Trophoblast cell (in vitro differentiated cells and primary cell): ENCODE measurements at regions not wholly inside any gene's neighbourhood (a gene's known extent, or its start where the extent isn't known, plus 50 kb on each side); places are given as distances from the start of the nearest gene placed in this dataset.

ENCODE experiments used
- DNase-seq, 2 donors: peaks; one replicate each; pipeline ENCODE4 v3.0.0-alpha.2; 2016
- H2AFZ ChIP-seq: 2 replicates; pipeline ENCODE4 v1.6.1; 2013; ENCODE audit warnings: low read length, moderate library complexity, mild to moderate bottlenecking; ENCODE audit not compliant: insufficient read depth, poor library complexity
- H2AK5ac ChIP-seq: 2 replicates; pipeline ENCODE4 v1.6.1; 2013; ENCODE audit warnings: mild to moderate bottlenecking, low read length
- H2BK120ac ChIP-seq: 2 replicates; pipeline ENCODE4 v1.6.1; 2013; ENCODE audit warnings: low read length, mild to moderate bottlenecking, moderate library complexity; ENCODE audit not compliant: insufficient read depth, poor library complexity
- H2BK12ac ChIP-seq: 2 replicates; pipeline ENCODE4 v1.6.1; 2013; ENCODE audit warnings: mild to moderate bottlenecking, low read length, moderate library complexity
- H2BK5ac ChIP-seq: 2 replicates; pipeline ENCODE4 v1.6.1; 2013; ENCODE audit warnings: low read length, low read depth, moderate library complexity, mild to moderate bottlenecking; ENCODE audit not compliant: poor library complexity
- H3K14ac ChIP-seq: 2 replicates; pipeline ENCODE4 v1.6.1; 2013; ENCODE audit warnings: mild to moderate bottlenecking, low read length
- H3K18ac ChIP-seq: 2 replicates; pipeline ENCODE4 v1.6.1; 2013; ENCODE audit warnings: mild to moderate bottlenecking, low read length
- H3K23ac ChIP-seq: 2 replicates; pipeline ENCODE4 v1.6.1; 2013; ENCODE audit warnings: low read length
- H3K27ac ChIP-seq: 2 replicates; pipeline ENCODE4 v1.5.1; 2013; ENCODE audit warnings: low read depth, mild to moderate bottlenecking, inconsistent platforms, low read length, moderate library complexity
- H3K27me3 ChIP-seq: 2 replicates; pipeline ENCODE4 v1.6.1; 2013; ENCODE audit warnings: inconsistent platforms, mild to moderate bottlenecking, low read length, moderate library complexity; ENCODE audit not compliant: insufficient read depth
- H3K36me3 ChIP-seq, 2 experiments: 1 replicate in 1 of 2; 2 replicates in 1 of 2; pipeline ENCODE4 v1.6.1; 2013; ENCODE audit warnings: low read length in 2 of 2, mild to moderate bottlenecking in 2 of 2, moderate library complexity in 1 of 2; ENCODE audit not compliant: insufficient read depth in 2 of 2, control insufficient read depth in 1 of 2
- H3K4ac ChIP-seq: 2 replicates; pipeline ENCODE4 v1.6.1; 2013; ENCODE audit warnings: low read depth, mild to moderate bottlenecking, low read length, moderate library complexity
- H3K4me1 ChIP-seq, 2 experiments: 1 replicate in 1 of 2; 2 replicates in 1 of 2; pipeline ENCODE4 v1.6.1; 2013; ENCODE audit warnings: low read length in 2 of 2, mild to moderate bottlenecking in 2 of 2, moderate library complexity in 1 of 2; ENCODE audit not compliant: insufficient read depth in 2 of 2, control insufficient read depth in 1 of 2
- H3K4me2 ChIP-seq: 2 replicates; pipeline ENCODE4 v1.6.1; 2013; ENCODE audit warnings: inconsistent platforms, mild to moderate bottlenecking, low read length, moderate library complexity
- H3K4me3 ChIP-seq: 2 replicates; pipeline ENCODE4 v1.5.1; 2013; ENCODE audit warnings: mild to moderate bottlenecking, low read depth, low read length, inconsistent platforms
- H3K79me1 ChIP-seq: one replicate; pipeline ENCODE4 v1.6.1; 2013; ENCODE audit warnings: low read length
- H3K79me2 ChIP-seq: 2 replicates; pipeline ENCODE4 v1.6.1; 2013; ENCODE audit warnings: low read length, mild to moderate bottlenecking; ENCODE audit not compliant: control insufficient read depth, insufficient read depth, poor library complexity
- H3K9ac ChIP-seq: 2 replicates; pipeline ENCODE4 v1.6.1; 2013; ENCODE audit warnings: mild to moderate bottlenecking, low read length
- H3K9me3 ChIP-seq: 2 replicates; pipeline ENCODE4 v1.6.1; 2013; ENCODE audit warnings: low read depth, mild to moderate bottlenecking, control low read depth, inconsistent platforms, low read length; ENCODE audit not compliant: insufficient read depth
- H4K12ac ChIP-seq: 2 replicates; pipeline ENCODE4 v1.6.1; 2013; ENCODE audit warnings: low read depth, mild to moderate bottlenecking, low read length, moderate library complexity
- H4K8ac ChIP-seq: 2 replicates; pipeline ENCODE4 v1.6.1; 2013; ENCODE audit warnings: low read depth, mild to moderate bottlenecking, low read length, moderate library complexity
- H4K91ac ChIP-seq: one replicate; pipeline ENCODE4 v1.6.1; 2013; ENCODE audit warnings: low read depth, mild to moderate bottlenecking, low read length, moderate library complexity
- WGBS: extraction: QIAGEN DNeasy Blood & Tissue Kit; methylation state at CpG from one replicate; pipeline ENCODE4 v1.1.7; 2013; ENCODE audit warnings: missing lambda C conversion rate; ENCODE audit not compliant: insufficient read length, insufficient coverage; ENCODE audit errors: extremely low coverage; 5-methylcytosine and 5-hydroxymethylcytosine counted together

DNA sequence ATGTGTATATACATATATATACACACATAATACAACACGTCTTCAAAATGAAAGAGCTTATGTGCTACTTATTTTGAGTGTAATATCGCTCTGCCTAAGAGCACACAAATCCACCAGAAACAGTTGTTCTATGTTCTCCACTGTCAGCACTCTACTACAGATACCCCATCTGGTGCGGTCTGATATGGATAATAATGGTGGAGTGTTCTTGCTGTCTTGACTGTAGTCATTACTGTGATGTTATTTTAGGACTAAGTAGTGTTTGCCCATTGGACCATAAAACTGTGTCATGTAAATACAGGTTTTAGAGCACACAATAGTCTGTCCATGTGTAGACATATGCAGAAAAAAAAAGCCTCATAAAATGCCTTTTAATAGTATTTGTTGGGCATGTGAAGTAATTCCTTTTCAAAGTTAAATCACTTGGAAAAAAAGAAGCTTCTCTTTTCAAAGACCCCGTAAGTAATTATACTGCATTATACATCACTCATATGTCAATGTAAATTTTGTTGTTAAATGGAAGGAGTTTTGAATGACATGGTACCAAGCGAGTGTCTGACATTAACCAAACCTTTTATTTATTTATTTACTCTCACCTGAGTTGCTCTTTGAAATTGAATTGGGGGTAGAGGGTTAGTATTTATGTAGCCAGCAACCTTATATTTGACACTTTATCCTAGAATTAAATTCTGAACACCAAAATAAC is 1249.2 kb upstream of the ZEB2 start:
- H4K91ac ChIP-seq: no peak overlapping the region
- H2BK120ac ChIP-seq: no peak overlapping the region
- no peaks in the 10 kb centered on the region for H3K27me3 ChIP-seq
- no peaks in the 10 kb centered on the region for H3K9me3 ChIP-seq
- H3K23ac ChIP-seq: no peak overlapping the region
- WGBS: no CpG with 5 or more reads among the region's 5 CpGs
- no peaks in the 10 kb centered on the region for H3K79me1 ChIP-seq
- DNase-seq: no peak
- H3K4me3 ChIP-seq: no peak overlapping the region
- no peak overlapping the region for H4K12ac ChIP-seq
- no peak overlapping the region for H2BK12ac ChIP-seq
- no peak overlapping the region for H3K4ac ChIP-seq
- H3K4me1 ChIP-seq: no peaks in the 10 kb centered on the region
- H2BK5ac ChIP-seq: no peak overlapping the region
- no peak overlapping the region for H3K9ac ChIP-seq
- H3K79me2 ChIP-seq: no peaks in the 10 kb centered on the region
- H2AFZ ChIP-seq: no peak overlapping the region
- H3K36me3 ChIP-seq: no peaks in the 10 kb centered on the region
- no peak overlapping the region for H3K4me2 ChIP-seq
- H3K27ac ChIP-seq: no peak overlapping the region
- H3K14ac ChIP-seq: no peak overlapping the region
- H3K18ac ChIP-seq: no peak overlapping the region
- H4K8ac ChIP-seq: no peak overlapping the region
- no peak overlapping the region for H2AK5ac ChIP-seq

DNA sequence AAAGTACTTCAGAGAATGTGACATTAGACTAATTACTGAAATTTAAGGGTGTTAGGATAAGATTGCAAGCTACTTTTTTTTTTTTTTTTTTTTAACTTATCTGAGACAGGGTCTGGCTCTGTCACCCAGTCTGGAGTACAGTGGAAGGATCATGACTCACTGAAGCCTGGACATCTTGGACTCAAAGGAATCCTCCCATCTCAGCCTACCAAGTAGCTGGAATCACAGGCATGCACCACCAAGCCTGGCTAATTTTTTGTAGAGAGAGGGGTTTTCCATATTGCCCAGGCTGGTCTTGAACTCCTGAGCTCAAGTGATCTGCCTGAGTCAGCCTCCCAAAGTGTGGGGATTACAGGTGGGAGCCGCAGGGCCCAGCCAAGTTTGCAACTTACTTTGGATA is 1246.0 kb upstream of the ZEB2 start:
- Histone ChIP-seq H2BK5ac (no peak overlapping the region), H3K4me3 (no peak overlapping the region), H3K14ac (no peak overlapping the region), H2BK12ac (no peak overlapping the region), H3K27me3 (no peaks in the 10 kb centered on the region), H3K79me2 (no peaks in the 10 kb centered on the region), H3K27ac (no peak overlapping the region), H3K23ac (no peak overlapping the region), H3K79me1 (no peaks in the 10 kb centered on the region), H4K91ac (no peak overlapping the region), H3K36me3 (no peaks in the 10 kb centered on the region), H2AK5ac (no peak overlapping the region), H3K4me2 (no peak overlapping the region), H2BK120ac (no peak overlapping the region), H4K8ac (no peak overlapping the region), H3K4me1 (peaks cover 0 to 2% of the 10 kb centered on the region in 2 experiments), H4K12ac (no peak overlapping the region), H3K18ac (no peak overlapping the region), H3K9me3 (no peaks in the 10 kb centered on the region), H3K9ac (no peak overlapping the region), H3K4ac (no peak overlapping the region), H2AFZ (no peak overlapping the region)
- WGBS: no CpG with 5 or more reads among the region's 1 CpG
- DNase-seq: no peak

DNA sequence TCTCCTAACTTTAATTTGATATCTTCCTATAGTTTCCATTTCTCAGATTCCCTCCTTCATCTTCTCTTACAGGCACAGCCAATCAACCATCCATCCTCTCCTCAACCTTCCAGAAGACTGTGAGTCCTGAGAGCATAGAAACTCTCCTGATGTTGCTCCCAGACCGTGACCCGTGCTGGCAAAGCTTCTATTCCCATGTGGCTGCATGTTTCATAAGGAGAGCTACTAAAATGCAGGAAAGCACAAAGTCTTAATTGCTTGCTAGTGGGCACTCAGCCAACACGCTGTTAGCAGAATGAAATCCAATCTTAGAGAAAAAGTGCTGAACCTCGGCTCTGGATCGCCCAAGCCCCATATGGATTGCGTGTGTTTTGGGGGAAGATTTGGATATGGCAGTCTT is 1244.7 kb upstream of the ZEB2 start:
- no peak overlapping the region for H2BK120ac ChIP-seq
- no CpG with 5 or more reads among the region's 6 CpGs for WGBS
- H3K4ac ChIP-seq: no peak overlapping the region
- H3K79me2 ChIP-seq: no peaks in the 10 kb centered on the region
- no peak overlapping the region for H4K12ac ChIP-seq
- DNase-seq: no peak
- no peak overlapping the region for H3K4me3 ChIP-seq
- no peak overlapping the region for H3K4me2 ChIP-seq
- H3K27me3 ChIP-seq: no peaks in the 10 kb centered on the region
- H3K27ac ChIP-seq: no peak overlapping the region
- no peak overlapping the region for H3K14ac ChIP-seq
- H2BK5ac ChIP-seq: no peak overlapping the region
- H3K4me1 ChIP-seq: peaks cover 0 to 3% of the 10 kb centered on the region in 2 experiments
- H2BK12ac ChIP-seq: no peak overlapping the region
- no peak overlapping the region for H3K23ac ChIP-seq
- H2AFZ ChIP-seq: no peak overlapping the region
- no peaks in the 10 kb centered on the region for H3K79me1 ChIP-seq
- no peak overlapping the region for H3K9ac ChIP-seq
- H2AK5ac ChIP-seq: no peak overlapping the region
- H4K8ac ChIP-seq: no peak overlapping the region
- no peak overlapping the region for H3K18ac ChIP-seq
- H3K9me3 ChIP-seq: no peaks in the 10 kb centered on the region
- no peaks in the 10 kb centered on the region for H3K36me3 ChIP-seq
- H4K91ac ChIP-seq: no peak overlapping the region

DNA sequence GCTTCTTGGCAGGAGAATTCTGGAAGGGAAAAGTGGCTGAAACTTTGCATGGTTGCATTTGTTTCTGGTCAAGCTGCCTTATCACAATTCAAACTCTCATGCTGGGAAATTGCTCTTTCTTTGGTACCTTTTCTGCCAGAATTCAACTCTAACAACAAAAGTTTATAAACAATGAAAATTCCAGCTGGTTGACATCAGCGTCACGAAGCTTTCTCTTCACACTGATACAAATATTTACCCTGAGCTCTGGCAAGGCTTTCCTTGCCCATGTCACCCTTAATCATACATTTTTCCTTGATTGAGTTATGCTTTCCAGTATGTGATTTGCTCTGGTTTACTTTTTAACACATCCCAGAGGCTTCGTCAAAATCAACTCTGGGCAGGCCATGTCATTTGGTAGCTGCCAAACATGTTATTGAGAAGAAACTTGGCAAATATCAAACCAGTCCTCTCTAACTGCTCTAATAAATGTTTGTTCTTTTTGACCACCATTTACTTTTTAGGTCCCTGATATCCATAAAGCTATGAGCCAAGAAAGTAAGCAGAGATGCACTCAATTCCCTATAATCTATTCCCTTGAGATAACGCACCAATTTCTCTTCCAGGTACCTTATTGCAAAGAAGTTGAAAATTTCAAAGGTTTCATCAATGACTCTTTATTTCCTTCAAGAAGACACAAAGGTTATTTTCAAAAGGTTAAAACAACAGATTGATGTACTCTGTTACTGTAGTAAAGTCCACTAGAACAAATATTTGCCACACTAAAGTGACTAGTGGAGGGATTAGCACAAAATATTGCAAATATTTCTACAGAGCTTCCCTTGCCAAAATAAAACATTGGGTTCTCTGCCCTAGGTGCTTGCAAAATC is 1241.1 kb upstream of the ZEB2 start:
- no peak overlapping the region for H3K27ac ChIP-seq
- no peak overlapping the region for H2BK120ac ChIP-seq
- no peak overlapping the region for H4K91ac ChIP-seq
- H3K23ac ChIP-seq: no peak overlapping the region
- no peaks in the 10 kb centered on the region for H3K79me1 ChIP-seq
- no CpG with 5 or more reads among the region's 4 CpGs for WGBS
- DNase-seq: no peak
- H2AFZ ChIP-seq: no peak overlapping the region
- H2BK12ac ChIP-seq: no peak overlapping the region
- peaks cover 0 to 6% of the 10 kb centered on the region in 2 experiments for H3K4me1 ChIP-seq
- H3K9ac ChIP-seq: no peak overlapping the region
- H3K4me3 ChIP-seq: no peak overlapping the region
- no peak overlapping the region for H4K8ac ChIP-seq
- no peaks in the 10 kb centered on the region for H3K27me3 ChIP-seq
- no peaks in the 10 kb centered on the region for H3K36me3 ChIP-seq
- no peak overlapping the region for H3K14ac ChIP-seq
- no peaks in the 10 kb centered on the region for H3K79me2 ChIP-seq
- H4K12ac ChIP-seq: no peak overlapping the region
- no peak overlapping the region for H3K4ac ChIP-seq
- H2AK5ac ChIP-seq: no peak overlapping the region
- no peak overlapping the region for H3K4me2 ChIP-seq
- no peak overlapping the region for H3K18ac ChIP-seq
- no peak overlapping the region for H2BK5ac ChIP-seq
- no peaks in the 10 kb centered on the region for H3K9me3 ChIP-seq
